ENCODE measurements at regions not wholly inside any gene's neighbourhood (a gene's known extent, or its start where the extent isn't known, plus 50 kb on each side); places are given as distances from the start of the nearest gene placed in this dataset.
"Not testable (repeated sequence)": the region's sequence is repeated elsewhere in the genome, so short reads cannot be mapped to it uniquely, and the experiment has no call there.

DNA sequence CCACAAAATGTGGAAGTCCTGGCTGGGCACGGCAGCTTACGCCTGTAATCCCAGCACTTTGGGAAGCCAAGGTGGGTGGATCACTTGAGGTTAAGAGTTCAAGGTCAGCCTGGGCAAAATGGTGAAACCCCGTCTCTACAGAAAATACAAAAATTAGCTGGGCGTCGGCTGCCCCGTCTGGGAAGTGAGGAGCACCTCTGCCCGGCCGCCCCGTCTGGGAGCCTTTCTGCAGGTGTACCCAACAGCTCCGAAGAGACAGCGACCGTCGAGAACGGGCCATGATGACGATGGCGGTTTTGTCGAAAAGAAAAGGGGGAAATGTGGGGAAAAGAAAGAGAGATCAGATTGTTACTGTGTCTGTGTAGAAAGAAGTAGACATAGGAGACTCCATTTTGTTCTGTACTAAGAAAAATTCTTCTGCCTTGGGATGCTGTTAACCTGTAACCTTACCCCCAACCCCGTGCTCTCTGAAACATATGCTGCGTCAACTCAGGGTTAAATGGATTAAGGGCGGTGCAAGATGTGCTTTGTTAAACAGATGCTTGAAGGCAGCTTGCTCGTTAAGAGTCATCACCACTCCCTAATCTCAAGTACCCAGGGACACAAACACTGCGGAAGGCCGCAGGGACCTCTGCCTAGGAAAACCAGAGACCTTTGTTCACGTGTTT, 75.0 kb downstream of the HAPSTR1 start:
- TF ChIP-seq, protein P1, sequence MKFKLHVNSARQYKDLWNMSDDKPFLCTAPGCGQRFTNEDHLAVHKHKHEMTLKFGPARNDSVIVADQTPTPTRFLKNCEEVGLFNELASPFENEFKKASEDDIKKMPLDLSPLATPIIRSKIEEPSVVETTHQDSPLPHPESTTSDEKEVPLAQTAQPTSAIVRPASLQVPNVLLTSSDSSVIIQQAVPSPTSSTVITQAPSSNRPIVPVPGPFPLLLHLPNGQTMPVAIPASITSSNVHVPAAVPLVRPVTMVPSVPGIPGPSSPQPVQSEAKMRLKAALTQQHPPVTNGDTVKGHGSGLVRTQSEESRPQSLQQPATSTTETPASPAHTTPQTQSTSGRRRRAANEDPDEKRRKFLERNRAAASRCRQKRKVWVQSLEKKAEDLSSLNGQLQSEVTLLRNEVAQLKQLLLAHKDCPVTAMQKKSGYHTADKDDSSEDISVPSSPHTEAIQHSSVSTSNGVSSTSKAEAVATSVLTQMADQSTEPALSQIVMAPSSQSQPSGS (CRISPR knock-in tag; IDR thresholded peaks at IDR 0.05) = not testable (repeated sequence)
- TF ChIP-seq, protein P2, sequence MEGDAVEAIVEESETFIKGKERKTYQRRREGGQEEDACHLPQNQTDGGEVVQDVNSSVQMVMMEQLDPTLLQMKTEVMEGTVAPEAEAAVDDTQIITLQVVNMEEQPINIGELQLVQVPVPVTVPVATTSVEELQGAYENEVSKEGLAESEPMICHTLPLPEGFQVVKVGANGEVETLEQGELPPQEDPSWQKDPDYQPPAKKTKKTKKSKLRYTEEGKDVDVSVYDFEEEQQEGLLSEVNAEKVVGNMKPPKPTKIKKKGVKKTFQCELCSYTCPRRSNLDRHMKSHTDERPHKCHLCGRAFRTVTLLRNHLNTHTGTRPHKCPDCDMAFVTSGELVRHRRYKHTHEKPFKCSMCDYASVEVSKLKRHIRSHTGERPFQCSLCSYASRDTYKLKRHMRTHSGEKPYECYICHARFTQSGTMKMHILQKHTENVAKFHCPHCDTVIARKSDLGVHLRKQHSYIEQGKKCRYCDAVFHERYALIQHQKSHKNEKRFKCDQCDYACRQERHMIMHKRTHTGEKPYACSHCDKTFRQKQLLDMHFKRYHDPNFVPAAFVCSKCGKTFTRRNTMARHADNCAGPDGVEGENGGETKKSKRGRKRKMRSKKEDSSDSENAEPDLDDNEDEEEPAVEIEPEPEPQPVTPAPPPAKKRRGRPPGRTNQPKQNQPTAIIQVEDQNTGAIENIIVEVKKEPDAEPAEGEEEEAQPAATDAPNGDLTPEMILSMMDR (IDR thresholded peaks at IDR 0.05 in 2 of 3, conservative IDR thresholded peaks at IDR 0.05 in 1 of 3; ENCODE audit: insufficient read depth in 2 of 3, low read depth in 1 of 3, low read length in 3 of 3) = not testable (repeated sequence)
- not testable (repeated sequence) for TF ChIP-seq NCOA1 (IDR thresholded peaks at IDR 0.05; ENCODE audit: low read depth)
